SK-N-SH treated with all-trans-retinoic acid at 6 μM for 48 hours (cell line): ENCODE measurements at regions not wholly inside any gene's neighbourhood (a gene's known extent, or its start where the extent isn't known, plus 50 kb on each side); places are given as distances from the start of the nearest gene placed in this dataset.

ENCODE experiments used
- ARNTL ChIP-seq: fragments of 450-650 bp; formaldehyde crosslinking; IDR thresholded peaks from 2 replicates; pipeline ENCODE4 v1.5.0; 2020; ENCODE audit warnings: low read depth, mild to moderate bottlenecking, moderate library complexity, borderline replicate concordance
- CSDC2 ChIP-seq: fragments of 250-450 bp; sonication (Bioruptor Pico); IDR thresholded peaks from 2 replicates; pipeline ENCODE4 v1.5.0; 2020; ENCODE audit warnings: mild to moderate bottlenecking, moderate library complexity
- ISL1 ChIP-seq: fragments of 250-450 bp; sonication (Bioruptor Pico); IDR thresholded peaks from 2 replicates; pipeline ENCODE4 v2.1.2; 2022; ENCODE audit warnings: mild to moderate bottlenecking, moderate library complexity
- PATZ1 ChIP-seq: fragments of 250-450 bp; sonication (Bioruptor Pico); IDR thresholded peaks from 2 replicates; pipeline ENCODE4 v1.8.0; 2020; ENCODE audit warnings: mild to moderate bottlenecking, moderate library complexity, borderline replicate concordance
- POU6F1 ChIP-seq: fragments of 250-450 bp; sonication (Bioruptor Pico); IDR thresholded peaks from 2 replicates; pipeline ENCODE4 v1.8.0; 2021; ENCODE audit warnings: low read depth, mild to moderate bottlenecking, moderate library complexity, borderline replicate concordance
- RARB ChIP-seq: fragments of 250-450 bp; sonication (Bioruptor Pico); IDR thresholded peaks from 2 replicates; pipeline ENCODE4 v1.8.0; 2021; ENCODE audit warnings: mild to moderate bottlenecking, moderate library complexity
- TOX ChIP-seq: fragments of 250-450 bp; sonication (Bioruptor Pico); IDR thresholded peaks from 2 replicates; pipeline ENCODE4 v1.8.0; 2021; ENCODE audit warnings: mild to moderate bottlenecking, moderate library complexity, borderline replicate concordance
- ZFP3 ChIP-seq: fragments of 250-450 bp; sonication (Bioruptor Pico); IDR thresholded peaks from 2 replicates; pipeline ENCODE4 v1.5.0; 2020; ENCODE audit warnings: mild to moderate bottlenecking, moderate library complexity
- ZFP30 ChIP-seq: fragments of 450-650 bp; formaldehyde crosslinking; IDR thresholded peaks from 2 replicates; pipeline ENCODE4 v1.5.0; 2022; ENCODE audit warnings: mild to moderate bottlenecking, moderate library complexity
- ZNF565 ChIP-seq: fragments of 450-650 bp; formaldehyde crosslinking; conservative IDR thresholded peaks from 2 replicates; pipeline ENCODE4 v1.5.0; 2020; ENCODE audit warnings: low read depth, mild to moderate bottlenecking, moderate library complexity
- ZNF70 ChIP-seq: fragments of 450-650 bp; formaldehyde crosslinking; IDR thresholded peaks from 2 replicates; pipeline ENCODE4 v1.5.0; 2020; ENCODE audit warnings: mild to moderate bottlenecking, moderate library complexity
- TF ChIP-seq, protein P1 (sequence below): fragments of 250-450 bp; sonication (Bioruptor Pico); IDR thresholded peaks from 2 replicates; pipeline ENCODE4 v1.5.1; 2021; ENCODE audit warnings: mild to moderate bottlenecking, moderate library complexity

DNA sequence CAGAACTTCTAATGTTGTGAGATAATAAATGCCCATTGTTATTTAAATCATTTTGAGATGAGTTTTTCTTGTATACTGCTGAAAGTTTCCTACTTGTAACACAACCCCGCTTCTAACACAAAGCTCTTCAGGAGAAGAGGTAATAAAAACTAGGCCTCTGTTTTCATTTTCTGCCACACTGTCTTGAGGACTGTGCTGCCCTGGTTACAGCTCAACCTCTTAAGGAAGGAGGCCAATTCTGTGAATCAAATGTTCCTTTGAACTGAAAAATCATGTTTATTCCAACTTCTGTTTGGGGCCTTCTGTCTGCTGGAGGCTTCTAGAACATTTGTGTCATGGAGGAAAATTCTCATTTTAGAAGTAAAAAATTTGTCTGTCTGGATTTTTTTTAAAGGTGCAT lies 100.3 kb downstream of the LRIG3 start:
- TF ChIP-seq POU6F1 (CRISPR knock-in tag) (no peak), TOX (no peak), ZFP30 (CRISPR knock-in tag) (no peak), ZFP3 (CRISPR knock-in tag) (no peak), CSDC2 (CRISPR knock-in tag) (no peak), RARB (CRISPR knock-in tag) (no peak), ZNF70 (CRISPR knock-in tag) (no peak), ARNTL (CRISPR knock-in tag) (no peak), ZNF565 (no peak), PATZ1 (CRISPR knock-in tag) (no peak), ISL1 (no peak)
- TF ChIP-seq, protein P1, sequence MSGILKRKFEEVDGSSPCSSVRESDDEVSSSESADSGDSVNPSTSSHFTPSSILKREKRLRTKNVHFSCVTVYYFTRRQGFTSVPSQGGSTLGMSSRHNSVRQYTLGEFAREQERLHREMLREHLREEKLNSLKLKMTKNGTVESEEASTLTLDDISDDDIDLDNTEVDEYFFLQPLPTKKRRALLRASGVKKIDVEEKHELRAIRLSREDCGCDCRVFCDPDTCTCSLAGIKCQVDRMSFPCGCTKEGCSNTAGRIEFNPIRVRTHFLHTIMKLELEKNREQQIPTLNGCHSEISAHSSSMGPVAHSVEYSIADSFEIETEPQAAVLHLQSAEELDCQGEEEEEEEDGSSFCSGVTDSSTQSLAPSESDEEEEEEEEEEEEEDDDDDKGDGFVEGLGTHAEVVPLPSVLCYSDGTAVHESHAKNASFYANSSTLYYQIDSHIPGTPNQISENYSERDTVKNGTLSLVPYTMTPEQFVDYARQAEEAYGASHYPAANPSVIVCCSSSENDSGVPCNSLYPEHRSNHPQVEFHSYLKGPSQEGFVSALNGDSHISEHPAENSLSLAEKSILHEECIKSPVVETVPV (CRISPR knock-in tag), result no peak
